GM23338 (cell line): ENCODE measurements at regions not wholly inside any gene's neighbourhood (a gene's known extent, or its start where the extent isn't known, plus 50 kb on each side); places are given as distances from the start of the nearest gene placed in this dataset.

Experiments
- ATAC-seq: fragments of 200-7000 bp; cut with Tn5 transposase; 3 replicates; pipeline ENCODE4 v1.9.1; 2020
- DNase-seq: peaks from one replicate; pipeline ENCODE4 v3.0.0-alpha.2; 2015; ENCODE audit warnings: low spot score
- H2AFZ ChIP-seq: fragments of 200-600 bp; sonication (generic); 2 replicates; pipeline ENCODE4 v1.8.0; 2016; ENCODE audit warnings: antibody characterized with exemption, mild to moderate bottlenecking, moderate library complexity
- H3F3A ChIP-seq: fragments of 200-600 bp; sonication (generic); replicated peaks from 2 replicates; pipeline ENCODE4 v1.8.0; 2017; ENCODE audit warnings: antibody characterized with exemption, mixed run types, low read depth
- H3K27ac ChIP-seq: fragments of 200-600 bp; sonication (generic); 2 replicates; pipeline ENCODE4 v1.6.1; 2016; ENCODE audit warnings: low read depth
- H3K27me3 ChIP-seq: fragments of 200-600 bp; sonication (generic); 2 replicates; pipeline ENCODE4 v1.8.0; 2016; ENCODE audit warnings: mild to moderate bottlenecking, mixed run types, moderate library complexity; ENCODE audit not compliant: insufficient read depth
- H3K36me3 ChIP-seq: fragments of 200-600 bp; sonication (generic); 2 replicates; pipeline ENCODE4 v1.8.0; 2016; ENCODE audit warnings: mild to moderate bottlenecking; ENCODE audit not compliant: insufficient read depth
- H3K4me1 ChIP-seq: fragments of 200-600 bp; sonication (generic); 2 replicates; pipeline ENCODE4 v1.8.0; 2016; ENCODE audit warnings: mild to moderate bottlenecking, moderate library complexity; ENCODE audit not compliant: insufficient read depth
- H3K4me2 ChIP-seq: fragments of 200-600 bp; sonication (generic); 2 replicates; pipeline ENCODE4 v1.7.1; 2017; ENCODE audit warnings: mixed run types
- H3K4me3 ChIP-seq: fragments of 200-600 bp; sonication (generic); 2 replicates; pipeline ENCODE4 v1.6.1; 2016; ENCODE audit warnings: mixed run types
- H3K79me2 ChIP-seq: fragments of 200-600 bp; sonication (generic); replicated peaks from 2 replicates; pipeline ENCODE4 v1.8.0; 2017; ENCODE audit warnings: mild to moderate bottlenecking; ENCODE audit not compliant: insufficient read depth
- H3K9me2 ChIP-seq: fragments of 200-600 bp; sonication (generic); 2 replicates; pipeline ENCODE4 v1.8.0; 2017; ENCODE audit not compliant: insufficient read depth
- H4K20me1 ChIP-seq: fragments of 200-600 bp; sonication (generic); replicated peaks from 2 replicates; pipeline ENCODE4 v1.8.0; 2017; ENCODE audit warnings: mild to moderate bottlenecking; ENCODE audit not compliant: insufficient read depth
- H3K27ac Mint-ChIP-seq: 2 replicates; pipeline ENCODE4 v1.8.0; 2020; ENCODE audit warnings: inconsistent platforms, mild to moderate bottlenecking, moderate library complexity, mixed read lengths
- H3K27me3 Mint-ChIP-seq: 3 replicates; pipeline ENCODE4 v1.8.0; 2022; ENCODE audit warnings: low read depth, mild to moderate bottlenecking, moderate library complexity, mixed read lengths, inconsistent platforms; ENCODE audit not compliant: insufficient read depth, poor library complexity
- H3K36me3 Mint-ChIP-seq: 3 replicates; pipeline ENCODE4 v1.8.0; 2021; ENCODE audit warnings: low read depth, mild to moderate bottlenecking, inconsistent platforms, moderate library complexity, mixed read lengths
- H3K4me1 Mint-ChIP-seq: 3 replicates; pipeline ENCODE4 v1.8.0; 2020; ENCODE audit warnings: mild to moderate bottlenecking, inconsistent platforms, mixed read lengths
- H3K4me3 Mint-ChIP-seq: 3 replicates; pipeline ENCODE4 v1.8.0; 2021; ENCODE audit warnings: moderate library complexity, mild to moderate bottlenecking, inconsistent platforms, mixed read lengths
- H3K9me3 Mint-ChIP-seq: 3 replicates; pipeline ENCODE4 v1.8.0; 2020; ENCODE audit warnings: moderate library complexity, mild to moderate bottlenecking, inconsistent platforms, mixed read lengths
- CTCF ChIP-seq, 2 experiments: fragments of 200-600 bp in 1 of 2; sonication (generic) in 1 of 2; conservative IDR thresholded peaks; 2 replicates each; pipeline versions ENCODE4 v1.5.1 to v1.6.1; 2016 to 2017; ENCODE audit warnings: antibody characterized with exemption in 2 of 2, low read depth in 2 of 2, mild to moderate bottlenecking in 2 of 2, moderate library complexity in 1 of 2
- ETS1 ChIP-seq: IDR thresholded peaks from 2 replicates; pipeline ENCODE4 v1.6.1; 2016; ENCODE audit warnings: antibody characterized with exemption
- STAT1 ChIP-seq: IDR thresholded peaks from one replicate; pipeline ENCODE4 v1.6.1; 2016; ENCODE audit warnings: antibody characterized with exemption; ENCODE audit not compliant: unreplicated experiment
- ZNF114 ChIP-seq: fragments of 250-450 bp; sonication (Bioruptor Pico); IDR thresholded peaks from 2 replicates; pipeline ENCODE4 v1.5.0; 2020; ENCODE audit warnings: mild to moderate bottlenecking, moderate library complexity
- ZNF462 ChIP-seq: fragments of 250-450 bp; sonication (Bioruptor Pico); IDR thresholded peaks from 2 replicates; pipeline ENCODE4 v1.5.0; 2020; ENCODE audit warnings: mild to moderate bottlenecking, moderate library complexity

DNA sequence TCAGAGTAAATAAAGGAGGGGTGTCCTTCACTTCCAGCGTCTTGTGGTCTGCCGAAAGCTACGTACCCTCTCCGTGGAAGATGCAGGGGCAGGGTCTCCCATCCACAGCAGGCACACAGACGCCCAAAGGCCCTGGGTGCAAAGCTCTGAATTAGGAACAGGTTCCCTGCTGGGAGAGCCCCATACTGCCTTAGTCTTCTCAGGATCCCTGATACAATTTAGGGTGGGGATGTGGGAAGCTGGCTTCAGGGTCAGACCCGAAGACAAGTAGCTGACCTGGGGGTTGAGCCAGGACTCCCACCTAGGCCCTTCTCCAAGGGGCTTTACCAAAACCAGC, 74.1 kb downstream of the TTLL2 start:
- no peaks in the 10 kb centered on the region for H3K9me2 ChIP-seq
- H3F3A ChIP-seq, result no peaks in the 10 kb centered on the region
- H4K20me1 ChIP-seq, result no peaks in the 10 kb centered on the region
- no peaks in the 10 kb centered on the region for H3K9me3 Mint-ChIP-seq
- DNase-seq, result peak; percentile 0
- H3K27me3 Mint-ChIP-seq, result no peaks in the 10 kb centered on the region
- no peak for ATAC-seq
- no peak overlapping the region for H3K27ac ChIP-seq
- no peak overlapping the region for H3K4me3 ChIP-seq
- peaks cover 14% of the 10 kb centered on the region for H3K4me1 Mint-ChIP-seq
- H3K4me2 ChIP-seq, result no peak overlapping the region
- H3K36me3 Mint-ChIP-seq, result no peaks in the 10 kb centered on the region
- H3K4me1 ChIP-seq, result no peaks in the 10 kb centered on the region
- no peak overlapping the region for H3K27ac Mint-ChIP-seq
- no peaks in the 10 kb centered on the region for H3K36me3 ChIP-seq
- no peak for TF ChIP-seq ZNF114 (CRISPR knock-in tag)
- H3K27me3 ChIP-seq, result no peaks in the 10 kb centered on the region
- no peaks in the 10 kb centered on the region for H3K79me2 ChIP-seq
- no peak overlapping the region for H3K4me3 Mint-ChIP-seq
- no peak overlapping the region for H2AFZ ChIP-seq

DNA sequence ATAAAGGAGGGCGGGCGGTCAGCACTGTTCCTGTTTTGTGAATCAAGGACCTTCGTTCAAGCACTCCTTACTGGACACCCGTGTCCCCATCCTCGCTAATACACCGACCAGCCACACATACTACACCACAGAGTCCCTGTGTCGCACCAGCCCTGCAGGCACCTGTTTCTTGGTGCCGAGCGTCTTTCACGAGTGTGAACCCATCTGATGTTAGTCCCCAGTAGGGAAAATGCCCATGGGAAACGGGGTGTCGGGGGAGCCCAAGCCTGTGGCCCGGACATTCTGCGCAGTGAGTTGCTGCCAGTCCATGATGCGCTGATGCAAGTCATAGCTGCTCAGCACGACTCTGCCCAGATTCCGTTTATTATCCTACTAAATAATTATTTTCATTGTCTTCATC, 74.7 kb downstream of the TTLL2 start:
- Histone ChIP-seq H3K79me2 (no peaks in the 10 kb centered on the region), H3K36me3 (no peaks in the 10 kb centered on the region), H3K4me3 (no peak overlapping the region), H3K27me3 (no peaks in the 10 kb centered on the region), H3F3A (no peaks in the 10 kb centered on the region), H3K27ac (no peak overlapping the region), H3K4me2 (no peak overlapping the region), H3K4me1 (no peaks in the 10 kb centered on the region), H4K20me1 (no peaks in the 10 kb centered on the region), H2AFZ (no peak overlapping the region), H3K9me2 (no peaks in the 10 kb centered on the region)
- DNase-seq (no peak), ATAC-seq (no peak)
- TF ChIP-seq STAT1, result no peak
- no peak for TF ChIP-seq ETS1
- TF ChIP-seq ZNF462 (CRISPR knock-in tag), result no peak
- TF ChIP-seq CTCF (conservative IDR thresholded peaks at IDR 0.05; ENCODE audit: low read depth in 2 of 2), result no peak
- Mint-ChIP-seq H3K4me3 (no peak overlapping the region), H3K27me3 (peaks cover 1% of the 10 kb centered on the region), H3K36me3 (no peaks in the 10 kb centered on the region), H3K9me3 (no peaks in the 10 kb centered on the region), H3K27ac (no peak overlapping the region), H3K4me1 (peaks cover 14% of the 10 kb centered on the region)
